Cerebellar cortex (tissue), 1 donor: ENCODE measurements at regions not wholly inside any gene's neighbourhood (a gene's known extent, or its start where the extent isn't known, plus 50 kb on each side); places are given as distances from the start of the nearest gene placed in this dataset.

Experiments
- DNase-seq: peaks from one replicate; pipeline ENCODE4 v3.0.0-alpha.2; 2015; ENCODE audit warnings: low spot score

GRCh38 chr7:106482091-106482490 is 178.9 kb downstream of the CCDC71L start:
- DNase-seq = no peak

- DNase-seq = no peak
Observed at GRCh38 chr7:106480616-106481031, 180.3 kb downstream of the CCDC71L start.

- no peak for DNase-seq
Observed at GRCh38 chr7:106480161-106480579, 180.8 kb downstream of the CCDC71L start.

GRCh38 chr7:106476751-106477150 is 184.2 kb downstream of the CCDC71L start:
- no peak for DNase-seq

GRCh38 chr7:106472741-106473140 is 188.0 kb upstream of the NAMPT start:
- no peak for DNase-seq

- no peak for DNase-seq
Observed at GRCh38 chr7:106471686-106472440, 187.1 kb upstream of the NAMPT start.

GRCh38 chr7:106471021-106471420 is 186.2 kb upstream of the NAMPT start:
- no peak for DNase-seq

GRCh38 chr7:106466867-106467266 is 182.1 kb upstream of the NAMPT start:
- no peak for DNase-seq

GRCh38 chr7:106465704-106466468 is 181.1 kb upstream of the NAMPT start:
- DNase-seq = peak; percentile 5

- no peak for DNase-seq
Observed at GRCh38 chr7:106464651-106465050, 179.9 kb upstream of the NAMPT start.

- DNase-seq = no peak
Observed at GRCh38 chr7:106463851-106464611, 179.2 kb upstream of the NAMPT start.

- DNase-seq = no peak
Observed at GRCh38 chr7:106462914-106463482, 178.2 kb upstream of the NAMPT start.

- peak; percentile 37 for DNase-seq
Observed at GRCh38 chr7:106462365-106462859, 177.6 kb upstream of the NAMPT start.

- DNase-seq = no peak
Observed at GRCh38 chr7:106460792-106461254, 176.0 kb upstream of the NAMPT start.

GRCh38 chr7:106459397-106460072 is 174.8 kb upstream of the NAMPT start:
- no peak for DNase-seq

GRCh38 chr7:106457678-106458077 is 172.9 kb upstream of the NAMPT start:
- DNase-seq = no peak

- DNase-seq = no peak
Observed at GRCh38 chr7:106456329-106456728, 171.5 kb upstream of the NAMPT start.

- no peak for DNase-seq
Observed at GRCh38 chr7:106452031-106452851, 167.5 kb upstream of the NAMPT start.

- DNase-seq = no peak
Observed at GRCh38 chr7:106451171-106451570, 166.4 kb upstream of the NAMPT start.

GRCh38 chr7:106450716-106451115 is 165.9 kb upstream of the NAMPT start:
- DNase-seq = no peak
